ENCODE measurements at regions not wholly inside any gene's neighbourhood (a gene's known extent, or its start where the extent isn't known, plus 50 kb on each side); places are given as distances from the start of the nearest gene placed in this dataset.
"Not testable (repeated sequence)": the region's sequence is repeated elsewhere in the genome, so short reads cannot be mapped to it uniquely, and the experiment has no call there.

DNA sequence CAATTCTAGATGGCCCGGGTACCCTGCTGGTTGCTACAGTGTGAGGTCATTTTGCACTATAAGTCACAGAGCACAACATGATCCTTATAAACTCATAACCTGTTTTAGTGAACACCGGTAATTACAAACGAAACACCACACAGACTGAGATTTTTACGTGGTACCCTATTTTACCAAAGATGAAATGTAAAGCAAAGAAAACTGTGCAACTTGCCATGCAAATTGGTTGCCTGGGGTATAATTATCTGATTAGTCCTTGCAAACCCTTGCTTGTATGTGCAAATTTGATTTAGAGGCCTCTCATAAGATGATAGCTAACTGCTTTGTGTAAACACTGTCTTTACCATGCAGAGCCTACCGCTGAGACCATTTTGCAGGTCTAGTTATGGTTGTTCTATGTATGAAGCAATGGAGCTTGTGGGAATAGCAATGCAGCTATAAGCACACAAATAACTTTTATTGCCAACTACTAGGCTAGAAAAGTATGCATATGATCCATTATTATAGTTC lies 372.1 kb upstream of the FAR2 start:
- no peak for DNase-seq

- no peak for DNase-seq
Observed at GRCh38 chr12:28777603-28778365, 371.3 kb upstream of the FAR2 start.

GRCh38 chr12:28780096-28780495 lies 369.0 kb upstream of the FAR2 start:
- peak in 1 of 2 experiments; percentile 3 for DNase-seq

- DNase-seq = no peak
Observed at GRCh38 chr12:28780960-28781359, 368.1 kb upstream of the FAR2 start.

- DNase-seq = no peak
Observed at GRCh38 chr12:28781671-28782652, 367.1 kb upstream of the FAR2 start.

DNA sequence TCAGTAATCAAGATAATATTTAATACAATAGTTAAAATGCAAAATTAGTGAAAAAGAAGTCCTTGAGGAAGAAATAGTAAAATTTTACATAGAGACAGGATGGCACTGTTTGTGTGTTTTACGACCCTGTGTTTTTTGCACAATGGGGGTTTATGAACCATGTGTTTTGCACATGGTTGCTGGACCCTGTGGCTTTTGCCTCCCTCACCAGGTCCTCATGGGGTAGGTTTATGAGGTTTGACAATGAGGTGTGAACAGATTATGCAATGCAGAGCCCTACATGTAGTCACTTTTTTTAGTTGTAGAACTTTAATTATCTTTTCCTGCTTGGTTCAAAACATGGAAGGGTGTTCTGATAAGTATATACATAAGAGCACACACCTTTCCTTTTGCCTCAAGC lies 366.3 kb upstream of the FAR2 start:
- DNase-seq = no peak

- peak; percentile 27 to 50 for DNase-seq
Observed at GRCh38 chr12:28787151-28787550, 361.9 kb upstream of the FAR2 start.

- DNase-seq = not testable (repeated sequence)
Observed at GRCh38 chr12:28788256-28788655, 360.8 kb upstream of the FAR2 start.

DNA sequence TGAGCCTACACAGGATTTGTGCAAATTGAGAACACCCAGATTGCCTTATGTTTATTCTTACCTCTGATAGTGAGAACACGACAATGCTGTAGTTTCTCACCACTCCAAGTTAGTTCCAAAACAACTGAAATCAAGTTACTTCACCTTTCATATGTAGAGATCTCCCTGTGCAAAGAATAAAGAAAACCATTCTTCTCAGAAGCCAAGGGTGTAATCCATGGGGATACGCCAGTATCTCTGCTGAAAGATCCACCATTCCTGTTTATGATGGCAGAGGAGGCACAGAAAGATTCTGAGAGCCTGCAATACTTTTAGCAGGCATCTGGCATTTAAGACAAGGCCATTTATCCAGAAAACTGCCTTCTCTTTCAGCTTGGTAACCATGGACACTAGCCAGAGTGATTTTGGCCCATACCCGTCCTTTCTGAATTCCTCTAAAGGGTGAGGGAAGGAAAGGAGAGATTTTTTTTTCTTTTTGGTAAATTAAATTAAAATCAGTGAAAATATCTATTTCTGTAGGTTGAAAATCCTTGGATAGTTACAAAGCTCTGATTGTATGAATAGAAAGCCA lies 355.4 kb upstream of the FAR2 start:
- peak in 1 of 2 experiments; percentile 41 for DNase-seq

DNA sequence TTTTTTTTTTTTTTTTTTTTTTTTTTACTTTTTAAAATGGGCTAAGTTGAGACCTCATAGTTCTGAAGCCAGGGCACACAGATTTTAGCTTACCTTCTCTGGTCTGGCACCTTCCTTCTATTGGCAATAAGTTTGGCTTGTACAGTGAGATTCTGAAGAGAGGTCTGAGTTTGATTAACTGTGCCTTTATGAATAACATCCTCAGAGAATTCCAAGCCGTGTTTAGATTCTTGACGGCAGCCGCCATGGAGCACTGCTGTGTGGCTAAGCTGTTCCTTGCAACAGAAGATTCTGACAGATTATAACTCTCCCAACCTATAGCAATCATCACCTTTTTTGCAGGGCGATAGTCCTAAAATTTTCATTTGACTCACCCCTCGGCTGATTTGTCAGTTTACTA lies 354.9 kb upstream of the FAR2 start:
- DNase-seq = peak in 1 of 2 experiments; percentile 28

GRCh38 chr12:28794786-28795185 lies 354.3 kb upstream of the FAR2 start:
- DNase-seq = peak in 1 of 2 experiments; percentile 31

DNA sequence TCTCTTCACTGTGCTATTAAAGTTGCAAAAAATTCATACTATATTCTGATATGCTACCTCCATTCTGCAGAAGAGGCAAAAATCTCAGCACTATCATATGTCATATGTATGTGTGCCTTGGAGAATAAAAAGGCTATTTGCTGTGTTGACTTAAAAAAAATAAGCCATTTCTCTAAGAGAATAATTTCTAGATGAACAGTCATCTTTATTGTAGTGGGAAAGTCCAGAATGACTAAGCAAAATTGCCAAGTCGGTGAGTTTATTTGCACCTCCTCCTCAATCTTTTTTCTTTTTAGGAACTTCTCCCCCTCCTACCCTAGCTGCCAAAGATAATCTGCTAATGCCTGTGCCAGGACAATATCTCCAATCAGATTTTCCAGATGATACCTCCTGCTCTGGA lies 353.8 kb upstream of the FAR2 start:
- DNase-seq = no peak

- DNase-seq = no peak
Observed at GRCh38 chr12:28799348-28799747, 349.7 kb upstream of the FAR2 start.

GRCh38 chr12:28800129-28800528 lies 348.9 kb upstream of the FAR2 start:
- no peak for DNase-seq

GRCh38 chr12:28802706-28803438 lies 346.2 kb upstream of the FAR2 start:
- no peak for DNase-seq

DNA sequence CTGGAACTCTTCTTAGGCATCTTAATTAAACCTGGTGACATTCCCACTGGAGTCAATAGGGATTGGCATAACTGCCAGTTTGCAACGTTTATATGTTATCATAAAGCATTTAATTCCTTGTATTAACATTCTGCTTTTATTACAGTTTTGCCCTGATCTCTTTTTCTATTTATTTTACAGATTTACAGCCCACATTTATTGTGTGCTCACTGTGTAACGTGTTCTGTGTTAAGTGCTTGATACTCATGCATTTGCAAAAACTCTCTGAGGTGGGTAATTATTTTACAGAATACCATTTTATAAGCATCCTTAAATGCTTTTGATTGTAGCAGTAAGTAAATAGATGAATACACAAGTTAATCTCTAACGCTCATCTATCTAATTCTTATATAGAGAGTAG lies 341.5 kb upstream of the FAR2 start:
- DNase-seq = no peak

GRCh38 chr12:28811457-28811856 lies 337.6 kb upstream of the FAR2 start:
- no peak for DNase-seq

DNA sequence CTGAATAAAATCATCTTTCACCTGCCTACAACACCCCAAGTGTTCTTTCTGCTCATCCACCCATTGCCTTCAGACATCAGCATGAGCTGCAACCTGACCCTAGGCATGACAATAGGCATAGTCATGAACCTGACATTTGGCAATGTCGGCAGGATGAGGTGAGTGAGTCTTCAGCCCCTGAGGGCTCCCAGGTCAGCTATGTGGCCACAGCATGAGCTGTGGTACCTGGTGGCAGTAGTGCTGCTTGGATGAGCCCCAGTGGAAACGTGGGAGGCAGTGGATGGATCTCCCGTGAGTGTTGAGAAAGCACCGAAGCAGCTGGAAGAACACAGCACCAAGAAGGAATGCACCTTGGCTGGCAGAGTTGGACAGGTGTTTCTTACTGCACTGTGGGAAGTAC lies 334.8 kb upstream of the FAR2 start:
- no peak for DNase-seq

DNA sequence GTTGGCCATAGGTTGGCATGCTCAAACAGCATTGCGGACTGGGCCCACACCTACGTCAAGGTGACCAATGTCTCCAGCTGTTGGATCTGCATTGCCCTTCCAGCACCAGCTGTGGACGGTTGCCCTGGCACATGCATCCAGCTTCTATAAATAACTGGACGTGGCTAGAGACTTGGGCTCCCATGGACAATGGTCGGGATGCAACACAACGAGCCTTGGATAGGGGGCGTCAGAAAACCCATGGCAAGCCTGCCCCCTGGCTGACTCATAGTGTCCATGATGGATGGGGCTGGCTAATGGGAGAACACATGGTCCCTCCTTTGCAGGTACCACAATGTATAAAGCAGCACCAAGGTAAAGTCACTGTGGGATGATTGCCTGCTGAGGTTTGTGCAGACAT lies 331.6 kb upstream of the FAR2 start:
- no peak for DNase-seq

DNA sequence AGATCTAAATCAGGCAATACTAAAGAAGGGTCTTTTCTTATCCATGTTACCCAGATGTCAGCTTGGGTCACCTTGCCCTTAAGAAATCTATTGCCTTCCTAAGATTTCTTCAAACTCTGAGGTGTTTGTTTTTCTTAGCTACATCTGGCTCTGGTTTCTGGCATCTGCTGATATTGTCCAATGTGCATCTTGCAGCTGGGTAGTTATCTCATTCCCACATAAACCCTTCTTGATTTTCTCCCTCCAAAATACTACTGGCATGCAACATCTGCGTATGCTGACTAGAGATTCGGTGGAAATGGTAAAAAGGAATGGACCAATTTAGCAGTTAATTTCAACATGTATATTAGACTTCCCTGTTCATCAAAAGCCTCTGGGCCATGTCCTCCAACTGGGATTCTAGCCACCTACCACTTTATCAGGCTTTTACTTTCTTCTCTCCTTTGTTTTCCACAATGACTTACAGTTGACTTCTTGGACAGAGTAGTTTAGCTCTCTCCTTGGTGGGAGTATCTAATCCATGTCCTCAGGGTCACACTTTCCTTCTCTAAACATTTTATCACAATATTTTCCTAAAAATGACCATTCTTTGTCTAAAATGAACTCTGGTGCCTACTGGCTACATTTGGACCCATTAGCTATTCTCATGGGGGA lies 324.8 kb upstream of the FAR2 start:
- no peak for DNase-seq

DNA sequence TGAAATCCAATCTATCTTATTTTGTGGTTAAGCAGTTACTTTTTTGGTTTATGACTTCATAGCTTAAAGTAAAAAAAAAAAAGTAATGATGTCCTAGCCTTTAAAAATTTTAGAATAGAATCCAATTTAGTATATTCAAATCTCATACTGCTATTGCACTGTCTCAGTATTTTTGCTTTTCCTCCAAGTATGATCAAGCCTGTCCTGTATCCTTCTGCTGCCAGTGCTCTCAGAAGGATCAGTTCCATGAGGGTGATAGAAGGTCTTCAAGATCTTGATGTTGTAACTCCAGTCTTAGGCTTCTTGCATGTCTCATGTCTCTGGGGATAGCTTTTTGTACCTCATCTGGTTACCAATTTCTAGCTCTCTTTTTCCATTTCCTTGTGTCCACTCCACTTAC lies 324.2 kb upstream of the FAR2 start:
- DNase-seq = no peak

GRCh38 chr12:28826766-28827165 lies 322.3 kb upstream of the FAR2 start:
- no peak for DNase-seq
